ENCODE measurements at regions not wholly inside any gene's neighbourhood (a gene's known extent, or its start where the extent isn't known, plus 50 kb on each side); places are given as distances from the start of the nearest gene placed in this dataset.

- TF ChIP-seq POLR2A (IDR thresholded peaks at IDR 0.05; ENCODE audit: low read length), result no peak
- no peak for TF ChIP-seq GATA1 (IDR thresholded peaks at IDR 0.05; ENCODE audit: low read depth, low read length)
Measured at GRCh38 chr1:166785987-166786386, 53.3 kb upstream of the POGK start.
